Uterus (tissue), 3 donors: ENCODE measurements at regions not wholly inside any gene's neighbourhood (a gene's known extent, or its start where the extent isn't known, plus 50 kb on each side); places are given as distances from the start of the nearest gene placed in this dataset.

Experiments
- DNase-seq, 2 donors: peaks; one replicate each; pipeline ENCODE4 v3.0.0-alpha.2; 2019 to 2020
- H3K27ac ChIP-seq, 2 donors: fragments of 200-600 bp; sonication (generic); 1 replicate in 1 of 2; 2 replicates in 1 of 2; pipeline ENCODE4 v1.5.1; 2016 to 2018
- H3K27me3 ChIP-seq, 2 donors: fragments of 200-600 bp; sonication (generic); one replicate each; pipeline ENCODE4 v1.5.1; 2018 to 2019; ENCODE audit warnings: control low read depth in 1 of 2
- H3K36me3 ChIP-seq, 2 donors: fragments of 200-600 bp; sonication (generic); one replicate each; pipeline ENCODE4 v1.5.1; 2019; ENCODE audit warnings: control low read depth in 1 of 2
- H3K4me1 ChIP-seq, 2 donors: fragments of 200-600 bp; sonication (generic); one replicate each; pipeline ENCODE4 v1.5.1; 2018 to 2019; ENCODE audit warnings: control low read depth in 1 of 2
- H3K4me3 ChIP-seq, 2 donors: fragments of 200-600 bp; sonication (generic); 1 replicate in 1 of 2; 2 replicates in 1 of 2; pipeline ENCODE4 v1.5.1; 2018 to 2019; ENCODE audit warnings: mild to moderate bottlenecking in 1 of 2
- H3K9me3 ChIP-seq, 2 donors: fragments of 200-600 bp; sonication (generic); one replicate each; pipeline ENCODE4 v1.5.1; 2019; ENCODE audit warnings: control low read depth in 1 of 2
- CTCF ChIP-seq, 4 experiments: fragments of 200-600 bp in 2 of 4; fragments of 450-650 bp in 2 of 4; sonication (generic) in 2 of 4; IDR thresholded peaks; one replicate each; pipeline ENCODE4 v1.5.1; 2016 to 2019; ENCODE audit warnings: antibody characterized with exemption in 4 of 4, mild to moderate bottlenecking in 2 of 4, moderate library complexity in 1 of 4
- POLR2A ChIP-seq, 2 donors: fragments of 450-650 bp; IDR thresholded peaks; one replicate each; pipeline ENCODE4 v1.6.1; 2016; ENCODE audit warnings: antibody characterized with exemption in 2 of 2, mild to moderate bottlenecking in 1 of 2, moderate library complexity in 1 of 2
- intact Hi-C: fragments of 100-400 bp; cut with DNase I; formaldehyde crosslinking; loops from one replicate; pipeline ENCODE4 v1.15.1; 2023; ENCODE audit warnings: low total_unique reads
- donor health status: DM: yes; HTN: yes; CAD: no.

GRCh38 chr6:93104195-93104817 is 315.1 kb downstream of the EPHA7 start:
- TF ChIP-seq CTCF (IDR thresholded peaks at IDR 0.05) (no peak), POLR2A (IDR thresholded peaks at IDR 0.05) (no peak)
- no peaks in the 10 kb centered on the region for H3K4me1 ChIP-seq
- H3K9me3 ChIP-seq, result no peaks in the 10 kb centered on the region
- DNase-seq, result no peak
- no peak overlapping the region for H3K4me3 ChIP-seq
- no peaks in the 10 kb centered on the region for H3K27me3 ChIP-seq
- H3K36me3 ChIP-seq, result no peaks in the 10 kb centered on the region
- H3K27ac ChIP-seq, result no peak overlapping the region
- intact Hi-C loops, result no loop called here

GRCh38 chr6:93088621-93089501 is 330.5 kb downstream of the EPHA7 start:
- Histone ChIP-seq H3K9me3 (no peaks in the 10 kb centered on the region), H3K4me3 (no peak overlapping the region), H3K27me3 (no peaks in the 10 kb centered on the region), H3K36me3 (no peaks in the 10 kb centered on the region), H3K27ac (no peak overlapping the region), H3K4me1 (peaks cover 0 to 4% of the 10 kb centered on the region in 2 donors)
- no peak for DNase-seq
- TF ChIP-seq CTCF (IDR thresholded peaks at IDR 0.05) (no peak), POLR2A (IDR thresholded peaks at IDR 0.05) (no peak)
- intact Hi-C loops, result no loop called here

- no peaks in the 10 kb centered on the region for H3K27me3 ChIP-seq
- no peak overlapping the region for H3K27ac ChIP-seq
- H3K9me3 ChIP-seq, result no peaks in the 10 kb centered on the region
- TF ChIP-seq POLR2A (IDR thresholded peaks at IDR 0.05) (no peak), CTCF (IDR thresholded peaks at IDR 0.05) (no peak)
- intact Hi-C loops, result no loop called here
- no peaks in the 10 kb centered on the region for H3K36me3 ChIP-seq
- no peak overlapping the region for H3K4me3 ChIP-seq
- no peak for DNase-seq
- peaks cover 0 to 4% of the 10 kb centered on the region in 2 donors for H3K4me1 ChIP-seq
Measured at GRCh38 chr6:93087606-93088005, 331.8 kb downstream of the EPHA7 start.

- DNase-seq, result no peak
- TF ChIP-seq CTCF (IDR thresholded peaks at IDR 0.05) (no peak), POLR2A (IDR thresholded peaks at IDR 0.05) (no peak)
- no peak overlapping the region for H3K4me3 ChIP-seq
- no peaks in the 10 kb centered on the region for H3K9me3 ChIP-seq
- H3K4me1 ChIP-seq, result peaks cover 0 to 4% of the 10 kb centered on the region in 2 donors
- intact Hi-C loops, result no loop called here
- no peak overlapping the region for H3K27ac ChIP-seq
- H3K36me3 ChIP-seq, result no peaks in the 10 kb centered on the region
- H3K27me3 ChIP-seq, result no peaks in the 10 kb centered on the region
Measured at GRCh38 chr6:93086351-93086750, 333.0 kb downstream of the EPHA7 start.
